ENCODE measurements at regions not wholly inside any gene's neighbourhood (a gene's known extent, or its start where the extent isn't known, plus 50 kb on each side); places are given as distances from the start of the nearest gene placed in this dataset.

GRCh38 chr12:97211416-97211930, 251.1 kb upstream of the RMST start:
- Histone ChIP-seq H3K4me1 (ENCODE audit: insufficient read depth) (no peaks in the 10 kb centered on the region), H3K9me3 (no peaks in the 10 kb centered on the region), H3K27me3 (no peaks in the 10 kb centered on the region), H3K4me3 (no peak overlapping the region), H3K27ac (no peak overlapping the region), H3K36me3 (no peaks in the 10 kb centered on the region)
- intact Hi-C loops (cut with DNase I): no loop called here
- DNase-seq: no peak
- WGBS, 3 donors: 32 to 56% (median 37%) methylated on average over 1 of the region's 1 CpG
- no peak for TF ChIP-seq CTCF (IDR thresholded peaks at IDR 0.05)
- TF ChIP-seq POLR2A (IDR thresholded peaks at IDR 0.05): no peak
- TF ChIP-seq EP300 (IDR thresholded peaks at IDR 0.05): no peak

DNA sequence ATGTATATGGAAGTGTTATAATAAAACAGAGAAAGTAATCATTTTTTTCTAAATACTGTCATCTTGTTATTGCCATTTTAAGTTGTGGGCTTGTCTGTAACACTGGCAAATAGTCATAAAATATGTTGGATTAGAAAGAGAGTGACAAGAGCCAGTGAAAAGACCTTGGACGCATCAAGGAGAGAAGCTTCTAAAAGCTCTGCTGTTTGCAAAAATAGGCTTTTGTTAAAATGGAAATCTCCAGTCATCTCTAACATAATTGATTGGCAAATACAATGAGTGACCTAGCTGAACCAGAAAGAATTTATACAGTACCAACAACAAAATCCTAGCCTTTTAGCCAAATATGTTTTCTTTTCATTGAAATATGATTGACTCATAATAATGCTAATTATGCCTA, 245.8 kb upstream of the RMST start:
- Histone ChIP-seq H3K9me3 (no peaks in the 10 kb centered on the region), H3K4me3 (no peak overlapping the region), H3K36me3 (no peaks in the 10 kb centered on the region), H3K27ac (no peak overlapping the region), H3K27me3 (no peaks in the 10 kb centered on the region), H3K4me1 (ENCODE audit: insufficient read depth) (no peaks in the 10 kb centered on the region)
- no peak for DNase-seq
- intact Hi-C loops (cut with DNase I): no loop called here
- WGBS, 3 donors: 64 to 80% (median 68%) methylated on average over 1 of the region's 1 CpG
- TF ChIP-seq CTCF (IDR thresholded peaks at IDR 0.05): no peak
- TF ChIP-seq EP300 (IDR thresholded peaks at IDR 0.05): no peak
- no peak for TF ChIP-seq POLR2A (IDR thresholded peaks at IDR 0.05)

- no peak for TF ChIP-seq POLR2A (IDR thresholded peaks at IDR 0.05)
- Histone ChIP-seq H3K4me3 (no peak overlapping the region), H3K4me1 (ENCODE audit: insufficient read depth) (no peaks in the 10 kb centered on the region), H3K27me3 (no peaks in the 10 kb centered on the region), H3K9me3 (no peaks in the 10 kb centered on the region), H3K27ac (no peak overlapping the region), H3K36me3 (no peaks in the 10 kb centered on the region)
- intact Hi-C loops (cut with DNase I): no loop called here
- DNase-seq: no peak
- 67 to 84% (median 78%) methylated on average over 1 of the region's 1 CpG for WGBS, 3 donors
Measured at GRCh38 chr12:97222391-97222790, 240.2 kb upstream of the RMST start.

GRCh38 chr12:97223419-97223818, 239.2 kb upstream of the RMST start:
- no peak for TF ChIP-seq EP300 (IDR thresholded peaks at IDR 0.05)
- no peak for TF ChIP-seq CTCF (IDR thresholded peaks at IDR 0.05)
- no peak for TF ChIP-seq POLR2A (IDR thresholded peaks at IDR 0.05)
- intact Hi-C loops (cut with DNase I): no loop called here
- 75 to 82% (median 78%) methylated on average over 1 of the region's 1 CpG for WGBS, 3 donors
- Histone ChIP-seq H3K4me3 (no peak overlapping the region), H3K27me3 (no peaks in the 10 kb centered on the region), H3K27ac (no peak overlapping the region), H3K36me3 (no peaks in the 10 kb centered on the region), H3K4me1 (ENCODE audit: insufficient read depth) (no peaks in the 10 kb centered on the region), H3K9me3 (no peaks in the 10 kb centered on the region)
- no peak for DNase-seq

DNA sequence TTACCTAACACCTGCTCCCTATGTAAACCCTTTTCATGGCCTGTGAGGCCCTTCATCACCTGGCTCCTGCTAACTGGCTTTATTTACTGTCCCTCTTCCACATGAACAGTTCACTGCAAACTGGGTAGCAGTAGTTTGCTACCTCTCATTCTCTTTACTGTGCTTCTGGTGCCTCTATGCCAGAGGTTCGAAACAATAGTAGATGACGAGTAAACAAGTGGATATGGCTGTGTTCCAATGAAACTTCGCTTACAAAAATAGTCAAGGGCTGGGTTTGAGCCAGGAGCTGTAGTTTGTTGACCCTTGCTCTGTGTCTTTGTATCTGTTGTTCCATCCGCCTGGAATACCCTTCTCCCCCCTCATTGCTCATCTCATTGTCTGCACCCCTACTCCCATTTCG, 233.6 kb upstream of the RMST start:
- Histone ChIP-seq H3K4me1 (ENCODE audit: insufficient read depth) (no peaks in the 10 kb centered on the region), H3K9me3 (no peaks in the 10 kb centered on the region), H3K4me3 (no peak overlapping the region), H3K27me3 (no peaks in the 10 kb centered on the region), H3K36me3 (no peaks in the 10 kb centered on the region), H3K27ac (no peak overlapping the region)
- DNase-seq: no peak
- WGBS, 3 donors: 63 to 79% (median 68%) methylated on average over 5 of the region's 5 CpGs
- intact Hi-C loops (cut with DNase I): no loop called here
- TF ChIP-seq CTCF (IDR thresholded peaks at IDR 0.05): no peak
- TF ChIP-seq EP300 (IDR thresholded peaks at IDR 0.05): no peak
- TF ChIP-seq POLR2A (IDR thresholded peaks at IDR 0.05): no peak
